Heart left ventricle (tissue), 16 donors: ENCODE measurements at regions not wholly inside any gene's neighbourhood (a gene's known extent, or its start where the extent isn't known, plus 50 kb on each side); places are given as distances from the start of the nearest gene placed in this dataset.
"Not testable (repeated sequence)": the region's sequence is repeated elsewhere in the genome, so short reads cannot be mapped to it uniquely, and the experiment has no call there.

Experiments
- ATAC-seq, 4 donors: fragments of 200-7000 bp; cut with Tn5 transposase; one replicate each; pipeline ENCODE4 v1.9.1; 2020 to 2022; ENCODE audit warnings: moderate library complexity in 4 of 4, mild to moderate bottlenecking in 3 of 4, moderate number of reproducible peaks in 1 of 4
- DNase-seq, 5 donors: peaks; one replicate each; pipeline ENCODE4 v3.0.0-alpha.2; 2020
- H3K27ac ChIP-seq, 12 donors: fragments of 200-600 bp; sonication (generic) in 4 of 12; one replicate each; pipeline versions ENCODE4 v1.5.0 to v1.8.0; 2016 to 2022; ENCODE audit warnings: mild to moderate bottlenecking in 2 of 12
- H3K27me3 ChIP-seq, 9 donors: fragments of 200-600 bp; sonication (generic) in 2 of 9; one replicate each; pipeline versions ENCODE4 v1.5.1 to v1.8.0; 2016 to 2022; ENCODE audit warnings: mild to moderate bottlenecking in 3 of 9
- H3K36me3 ChIP-seq, 9 donors: fragments of 200-600 bp; sonication (generic) in 2 of 9; one replicate each; pipeline versions ENCODE4 v1.5.0 to v1.8.0; 2018 to 2022; ENCODE audit warnings: mild to moderate bottlenecking in 2 of 9
- H3K4me1 ChIP-seq, 12 donors: fragments of 200-600 bp; sonication (generic) in 4 of 12; one replicate each; pipeline versions ENCODE4 v1.5.0 to v1.8.0; 2016 to 2022; ENCODE audit warnings: mild to moderate bottlenecking in 3 of 12
- H3K4me3 ChIP-seq, 12 donors: fragments of 200-600 bp; sonication (generic) in 4 of 12; one replicate each; pipeline versions ENCODE4 v1.5.0 to v1.8.0; 2017 to 2022; ENCODE audit warnings: mild to moderate bottlenecking in 9 of 12, moderate library complexity in 4 of 12
- H3K9me3 ChIP-seq, 12 donors: fragments of 200-600 bp; sonication (generic) in 4 of 12; one replicate each; pipeline versions ENCODE4 v1.5.0 to v1.8.0; 2016 to 2022; ENCODE audit warnings: mild to moderate bottlenecking in 1 of 12
- POLR2A ChIP-seq, 2 donors: fragments of 450-650 bp; IDR thresholded peaks; one replicate each; pipeline ENCODE4 v1.6.1; 2017; ENCODE audit warnings: antibody characterized with exemption in 2 of 2, mild to moderate bottlenecking in 2 of 2, moderate library complexity in 2 of 2
- WGBS, 4 donors: extraction: QIAGEN DNeasy Blood & Tissue Kit in 2 of 4; methylation state at CpG; one replicate each; pipeline versions ENCODE4 v1.1.5 to v1.1.7; 2013 to 2018; 5-methylcytosine and 5-hydroxymethylcytosine counted together
- intact Hi-C, 10 donors: fragments of 100-400 bp; cut with DNase I; formaldehyde crosslinking; loops; one replicate each; pipeline versions ENCODE4 v1.11.1 to v1.14.2; 2022
- TF ChIP-seq, protein P1 (sequence below), 12 donors: fragments of 200-600 bp; sonication (generic) in 4 of 12; IDR thresholded peaks; one replicate each; pipeline versions ENCODE4 v1.5.0 to v1.8.0; 2018 to 2022; ENCODE audit warnings: antibody characterized with exemption in 12 of 12, mild to moderate bottlenecking in 5 of 12
- donor health status: ischemic (EF 13 %, LVEDD 7.1; RV severe dilation, severe dysfunction).
- donor health status: healthy with polysubstance abuse.
- donor health status: DM: no; HTN: yes; CAD: no.
- donor health status: DM: no; HTN: no; CAD: no.
- donor health status: ischemic (EF 25% LVEDD 6.9; RV normal size, moderate dysfunction).
- donor health status: ischemic (EF 25% LVEDD 5.7; RV mildly dilated, moderate dysfunction).
- donor health status: healthy.
- donor health status: DM: yes; HTN: yes; CAD: no.
- donor health status: ischemic (EF 35%, LVEDD 5.7; RV mildly dilated, moderate dysfunction).
- donor health status: nonischemic (EF 11% LVEDD 7.7; RV severe dilation, severe dysfunction).
- donor health status: DM: yes; HTN: yes; CAD: no.
- donor health status: PGD.
- donor health status: ischemic (EF 29% LVEDD 5.4; RV normal size, mild dysfunction).
- donor health status: nonischemic (EF 23%, LVEDD 6.1; RV moderate dilation, normal function).

DNA sequence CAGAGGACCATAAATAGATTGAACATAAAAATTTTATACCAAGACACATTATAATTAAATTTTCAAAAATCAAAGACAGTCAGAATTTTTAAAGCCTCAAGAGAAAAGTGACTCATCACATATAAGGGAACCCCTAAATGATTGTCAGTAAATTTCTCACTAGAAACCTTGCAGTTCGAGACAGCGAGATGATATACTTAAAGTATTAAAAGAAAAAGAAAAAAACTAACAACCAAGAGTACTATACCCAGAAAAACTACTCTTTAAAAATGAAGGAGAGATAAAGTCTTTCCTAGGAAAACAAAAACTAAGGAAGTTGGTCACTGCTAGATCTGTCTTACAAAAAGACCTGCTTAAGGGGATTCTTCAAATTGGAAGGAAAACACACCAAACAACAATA lies 251.4 kb upstream of the MSX2 start:
- Histone ChIP-seq H3K9me3 (peaks cover 0 to 39% (median 15%) of the 10 kb centered on the region in 12 donors), H3K4me1 (no peaks in the 10 kb centered on the region), H3K4me3 (no peak overlapping the region), H3K36me3 (no peaks in the 10 kb centered on the region), H3K27ac (no peak overlapping the region), H3K27me3 (no peaks in the 10 kb centered on the region)
- TF ChIP-seq POLR2A (IDR thresholded peaks at IDR 0.05), result no peak
- TF ChIP-seq, protein P1, sequence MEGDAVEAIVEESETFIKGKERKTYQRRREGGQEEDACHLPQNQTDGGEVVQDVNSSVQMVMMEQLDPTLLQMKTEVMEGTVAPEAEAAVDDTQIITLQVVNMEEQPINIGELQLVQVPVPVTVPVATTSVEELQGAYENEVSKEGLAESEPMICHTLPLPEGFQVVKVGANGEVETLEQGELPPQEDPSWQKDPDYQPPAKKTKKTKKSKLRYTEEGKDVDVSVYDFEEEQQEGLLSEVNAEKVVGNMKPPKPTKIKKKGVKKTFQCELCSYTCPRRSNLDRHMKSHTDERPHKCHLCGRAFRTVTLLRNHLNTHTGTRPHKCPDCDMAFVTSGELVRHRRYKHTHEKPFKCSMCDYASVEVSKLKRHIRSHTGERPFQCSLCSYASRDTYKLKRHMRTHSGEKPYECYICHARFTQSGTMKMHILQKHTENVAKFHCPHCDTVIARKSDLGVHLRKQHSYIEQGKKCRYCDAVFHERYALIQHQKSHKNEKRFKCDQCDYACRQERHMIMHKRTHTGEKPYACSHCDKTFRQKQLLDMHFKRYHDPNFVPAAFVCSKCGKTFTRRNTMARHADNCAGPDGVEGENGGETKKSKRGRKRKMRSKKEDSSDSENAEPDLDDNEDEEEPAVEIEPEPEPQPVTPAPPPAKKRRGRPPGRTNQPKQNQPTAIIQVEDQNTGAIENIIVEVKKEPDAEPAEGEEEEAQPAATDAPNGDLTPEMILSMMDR (IDR thresholded peaks at IDR 0.05), result no peak
- 94 to 96% (median 95%) methylated on average over 2 of the region's 2 CpGs for WGBS, 4 donors
- no peak for DNase-seq
- intact Hi-C loops, result no loop called here
- ATAC-seq, result no peak

DNA sequence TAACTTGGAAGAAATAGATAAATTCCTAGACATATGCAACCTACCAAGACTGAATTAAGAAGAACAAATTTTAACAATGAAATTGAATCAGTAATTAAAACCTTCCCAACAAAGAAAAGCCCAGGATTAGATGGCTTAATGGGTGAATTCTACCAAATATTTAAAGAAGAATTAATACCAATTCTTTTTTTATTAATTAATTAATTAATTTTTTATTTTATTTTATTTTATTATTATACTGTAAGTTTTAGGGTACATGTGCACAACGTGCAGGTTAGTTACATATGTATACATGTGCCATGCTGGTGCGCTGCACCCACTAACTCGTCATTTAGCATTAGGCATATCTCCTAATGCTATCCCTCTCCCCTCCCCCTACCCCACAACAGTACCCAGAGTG lies 248.4 kb upstream of the MSX2 start:
- DNase-seq, H3K27me3 ChIP-seq, H3K4me1 ChIP-seq, H3K4me3 ChIP-seq, H3K27ac ChIP-seq, intact Hi-C loops, ATAC-seq, H3K36me3 ChIP-seq: not testable (repeated sequence)
- H3K9me3 ChIP-seq, result peaks cover 0 to 57% (median 22%) of the 10 kb centered on the region in 12 donors
- WGBS, 4 donors, result 85 to 96% (median 91%) methylated on average over 3 of the region's 3 CpGs

DNA sequence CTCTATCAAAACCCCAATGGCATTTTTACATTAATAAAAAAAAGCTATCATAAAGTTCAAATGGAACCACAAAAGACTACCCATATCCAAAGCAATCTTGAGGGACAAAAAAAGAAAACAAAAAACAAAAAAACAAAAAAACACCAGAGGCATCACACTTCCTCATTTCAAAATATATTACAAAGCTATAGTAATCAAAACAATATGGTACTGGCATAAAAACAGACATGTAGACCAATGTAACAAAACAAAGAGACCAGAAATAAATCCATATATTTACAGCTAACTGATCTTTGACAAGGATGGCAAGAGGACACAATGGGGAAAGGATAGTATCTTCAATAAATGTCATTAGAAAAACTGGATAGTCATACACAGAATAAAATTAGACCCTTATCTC lies 245.1 kb upstream of the MSX2 start:
- Histone ChIP-seq H3K36me3 (no peaks in the 10 kb centered on the region), H3K4me3 (no peak overlapping the region), H3K9me3 (peaks cover 0 to 36% (median 11%) of the 10 kb centered on the region in 12 donors), H3K27ac (no peak overlapping the region), H3K4me1 (no peaks in the 10 kb centered on the region), H3K27me3 (no peaks in the 10 kb centered on the region)
- intact Hi-C loops, result no loop called here
- ATAC-seq (no peak), DNase-seq (no peak)
- TF ChIP-seq, protein P1 (IDR thresholded peaks at IDR 0.05), result no peak
- no peak for TF ChIP-seq POLR2A (IDR thresholded peaks at IDR 0.05)

DNA sequence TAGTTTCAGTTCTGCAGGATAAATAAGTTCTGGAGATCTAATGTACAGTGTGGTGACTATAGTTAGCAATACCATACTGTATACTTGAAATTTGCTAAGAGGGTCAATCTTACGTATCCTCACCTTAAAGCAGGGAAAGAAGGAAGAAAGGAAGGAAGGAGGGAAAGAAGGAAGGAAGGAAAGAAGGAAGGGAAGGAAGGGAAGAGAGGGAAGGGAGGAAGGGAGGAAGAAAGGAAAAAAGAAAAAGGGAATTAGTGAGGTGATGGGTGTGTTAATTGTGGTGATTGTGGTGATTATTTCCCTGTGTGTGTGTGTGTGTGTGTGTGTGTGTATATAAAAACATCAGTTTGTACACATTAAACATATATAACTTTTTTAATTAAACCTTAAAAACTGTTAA lies 242.6 kb upstream of the MSX2 start:
- no peak for TF ChIP-seq POLR2A (IDR thresholded peaks at IDR 0.05)
- TF ChIP-seq, protein P1 (IDR thresholded peaks at IDR 0.05), result no peak
- 85 to 94% (median 88%) methylated on average over 1 of the region's 1 CpG for WGBS, 4 donors

DNA sequence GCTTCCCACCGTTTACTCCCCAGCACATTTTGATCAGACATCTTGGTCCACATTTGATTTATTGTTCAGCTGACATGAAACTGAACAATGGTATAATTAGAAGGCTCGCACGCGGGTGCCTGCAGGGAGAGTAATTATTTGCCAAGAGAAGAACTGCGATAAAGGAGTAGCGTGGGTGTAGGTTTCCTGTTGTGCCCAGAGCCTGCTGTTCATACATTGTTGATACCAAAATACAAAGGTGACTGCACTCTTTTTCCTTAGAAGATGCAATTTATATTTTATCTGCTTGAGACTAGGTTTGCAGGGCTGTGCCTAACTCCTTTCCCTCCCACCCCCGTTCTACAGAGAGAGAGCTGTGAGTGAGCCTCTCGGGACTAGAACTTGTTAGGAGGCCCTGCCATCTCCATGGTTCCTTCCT lies 241.8 kb upstream of the MSX2 start:
- Histone ChIP-seq H3K9me3 (peaks cover 0 to 51% (median 13%) of the 10 kb centered on the region in 12 donors), H3K36me3 (no peaks in the 10 kb centered on the region), H3K4me3 (no peak overlapping the region), H3K4me1 (no peaks in the 10 kb centered on the region), H3K27ac (no peak overlapping the region), H3K27me3 (no peaks in the 10 kb centered on the region)
- no peak for ATAC-seq
- intact Hi-C loops, result no loop called here
- no peak for DNase-seq
- 56 to 67% (median 64%) methylated on average over 8 of the region's 8 CpGs for WGBS, 4 donors
- no peak for TF ChIP-seq POLR2A (IDR thresholded peaks at IDR 0.05)
- TF ChIP-seq, protein P1 (IDR thresholded peaks at IDR 0.05), result no peak

More for the DNA sequence above, 242.6 kb upstream of the MSX2 start:
- H3K4me1 ChIP-seq, result no peaks in the 10 kb centered on the region
- no peak for DNase-seq
- ATAC-seq, result no peak
- no peak overlapping the region for H3K27ac ChIP-seq
- intact Hi-C loops, result no loop called here
- no peak overlapping the region for H3K4me3 ChIP-seq
- H3K27me3 ChIP-seq, result no peaks in the 10 kb centered on the region
- peaks cover 0 to 42% (median 13%) of the 10 kb centered on the region in 12 donors for H3K9me3 ChIP-seq
- H3K36me3 ChIP-seq, result no peaks in the 10 kb centered on the region
